T-helper 1 cell treated with Interleukin-12 subunit alpha and Interleukin-12 subunit beta and Interleukin-4 antibody, amounts not matched to agents 30 μg/mL and 1 μg/mL, for 36 hours (primary cell): ENCODE measurements at regions not wholly inside any gene's neighbourhood (a gene's known extent, or its start where the extent isn't known, plus 50 kb on each side); places are given as distances from the start of the nearest gene placed in this dataset.

Experiments
- H3K27ac Mint-ChIP-seq: one replicate; pipeline ENCODE4 v1.8.0; 2021; ENCODE audit warnings: mild to moderate bottlenecking, mixed read lengths
- H3K27me3 Mint-ChIP-seq: one replicate; pipeline ENCODE4 v1.8.0; 2021; ENCODE audit warnings: low read depth, mixed read lengths
- H3K36me3 Mint-ChIP-seq: one replicate; pipeline ENCODE4 v1.8.0; 2021; ENCODE audit warnings: low read depth, mixed read lengths
- H3K4me1 Mint-ChIP-seq: one replicate; pipeline ENCODE4 v1.8.0; 2021; ENCODE audit warnings: low read depth, mixed read lengths
- H3K4me3 Mint-ChIP-seq: one replicate; pipeline ENCODE4 v1.8.0; 2021; ENCODE audit warnings: mild to moderate bottlenecking, moderate library complexity, mixed read lengths
- H3K9me3 Mint-ChIP-seq: one replicate; pipeline ENCODE4 v1.8.0; 2021; ENCODE audit warnings: mixed read lengths

- H3K9me3 Mint-ChIP-seq, result no peaks in the 10 kb centered on the region
- H3K36me3 Mint-ChIP-seq, result no peaks in the 10 kb centered on the region
- no peaks in the 10 kb centered on the region for H3K4me1 Mint-ChIP-seq
- no peak overlapping the region for H3K4me3 Mint-ChIP-seq
- H3K27me3 Mint-ChIP-seq, result no peaks in the 10 kb centered on the region
- no peak overlapping the region for H3K27ac Mint-ChIP-seq
Observed at GRCh38 chr13:80870186-80870585, 529.3 kb upstream of the SPRY2 start.

GRCh38 chr13:80866921-80867320, 526.0 kb upstream of the SPRY2 start:
- H3K4me1 Mint-ChIP-seq, result no peaks in the 10 kb centered on the region
- H3K9me3 Mint-ChIP-seq, result no peaks in the 10 kb centered on the region
- H3K4me3 Mint-ChIP-seq, result no peak overlapping the region
- H3K27ac Mint-ChIP-seq, result no peak overlapping the region
- no peaks in the 10 kb centered on the region for H3K36me3 Mint-ChIP-seq
- no peaks in the 10 kb centered on the region for H3K27me3 Mint-ChIP-seq

GRCh38 chr13:80865329-80865728, 524.4 kb upstream of the SPRY2 start:
- Mint-ChIP-seq H3K27ac (no peak overlapping the region), H3K4me1 (no peaks in the 10 kb centered on the region), H3K27me3 (no peaks in the 10 kb centered on the region), H3K9me3 (no peaks in the 10 kb centered on the region), H3K36me3 (no peaks in the 10 kb centered on the region), H3K4me3 (no peak overlapping the region)

- Mint-ChIP-seq H3K4me3 (no peak overlapping the region), H3K36me3 (no peaks in the 10 kb centered on the region), H3K27ac (no peak overlapping the region), H3K4me1 (no peaks in the 10 kb centered on the region), H3K9me3 (no peaks in the 10 kb centered on the region), H3K27me3 (no peaks in the 10 kb centered on the region)
Observed at GRCh38 chr13:80862456-80862855, 521.5 kb upstream of the SPRY2 start.

- Mint-ChIP-seq H3K4me3 (no peak overlapping the region), H3K27ac (no peak overlapping the region), H3K27me3 (no peaks in the 10 kb centered on the region), H3K9me3 (no peaks in the 10 kb centered on the region), H3K36me3 (no peaks in the 10 kb centered on the region), H3K4me1 (no peaks in the 10 kb centered on the region)
Observed at GRCh38 chr13:80860845-80861244, 519.9 kb upstream of the SPRY2 start.

GRCh38 chr13:80858131-80858530, 517.2 kb upstream of the SPRY2 start:
- no peak overlapping the region for H3K4me3 Mint-ChIP-seq

GRCh38 chr13:80857321-80857720, 516.4 kb upstream of the SPRY2 start:
- no peaks in the 10 kb centered on the region for H3K4me1 Mint-ChIP-seq
- no peaks in the 10 kb centered on the region for H3K27me3 Mint-ChIP-seq
- no peak overlapping the region for H3K4me3 Mint-ChIP-seq
- H3K9me3 Mint-ChIP-seq, result no peaks in the 10 kb centered on the region
- H3K36me3 Mint-ChIP-seq, result no peaks in the 10 kb centered on the region
- no peak overlapping the region for H3K27ac Mint-ChIP-seq

More at GRCh38 chr13:80858131-80858530, 517.2 kb upstream of the SPRY2 start:
- no peak overlapping the region for H3K27ac Mint-ChIP-seq
- H3K4me1 Mint-ChIP-seq, result no peaks in the 10 kb centered on the region
- no peaks in the 10 kb centered on the region for H3K27me3 Mint-ChIP-seq
- no peaks in the 10 kb centered on the region for H3K9me3 Mint-ChIP-seq
- H3K36me3 Mint-ChIP-seq, result no peaks in the 10 kb centered on the region

- Mint-ChIP-seq H3K4me3 (no peak overlapping the region), H3K27ac (no peak overlapping the region), H3K4me1 (no peaks in the 10 kb centered on the region), H3K27me3 (no peaks in the 10 kb centered on the region), H3K36me3 (no peaks in the 10 kb centered on the region), H3K9me3 (no peaks in the 10 kb centered on the region)
Observed at GRCh38 chr13:80850771-80851170, 509.8 kb upstream of the SPRY2 start.

- no peaks in the 10 kb centered on the region for H3K27me3 Mint-ChIP-seq
- H3K9me3 Mint-ChIP-seq, result no peaks in the 10 kb centered on the region
- no peaks in the 10 kb centered on the region for H3K4me1 Mint-ChIP-seq
- H3K36me3 Mint-ChIP-seq, result no peaks in the 10 kb centered on the region
- no peak overlapping the region for H3K27ac Mint-ChIP-seq
- H3K4me3 Mint-ChIP-seq, result no peak overlapping the region
Observed at GRCh38 chr13:80844164-80844563, 503.2 kb upstream of the SPRY2 start.

- Mint-ChIP-seq H3K27me3 (no peaks in the 10 kb centered on the region), H3K27ac (no peak overlapping the region), H3K4me1 (no peaks in the 10 kb centered on the region), H3K36me3 (no peaks in the 10 kb centered on the region), H3K9me3 (peaks cover 6% of the 10 kb centered on the region), H3K4me3 (no peak overlapping the region)
Observed at GRCh38 chr13:80841414-80841813, 500.5 kb upstream of the SPRY2 start.

GRCh38 chr13:80840316-80840976, 499.5 kb upstream of the SPRY2 start:
- Mint-ChIP-seq H3K27ac (no peak overlapping the region), H3K4me1 (no peaks in the 10 kb centered on the region), H3K27me3 (no peaks in the 10 kb centered on the region), H3K36me3 (no peaks in the 10 kb centered on the region), H3K4me3 (no peak overlapping the region), H3K9me3 (peaks cover 10% of the 10 kb centered on the region)

GRCh38 chr13:80835902-80836301, 495.0 kb upstream of the SPRY2 start:
- H3K27me3 Mint-ChIP-seq, result no peaks in the 10 kb centered on the region
- no peaks in the 10 kb centered on the region for H3K4me1 Mint-ChIP-seq
- H3K9me3 Mint-ChIP-seq, result peaks cover 16% of the 10 kb centered on the region
- no peaks in the 10 kb centered on the region for H3K36me3 Mint-ChIP-seq
- H3K27ac Mint-ChIP-seq, result no peak overlapping the region
- H3K4me3 Mint-ChIP-seq, result no peak overlapping the region

- Mint-ChIP-seq H3K27me3 (no peaks in the 10 kb centered on the region), H3K9me3 (peaks cover 37% of the 10 kb centered on the region), H3K4me3 (no peak overlapping the region)
Observed at GRCh38 chr13:80830431-80830830, 489.5 kb upstream of the SPRY2 start.

GRCh38 chr13:80828759-80829158, 487.8 kb upstream of the SPRY2 start:
- Mint-ChIP-seq H3K4me1 (no peaks in the 10 kb centered on the region), H3K9me3 (peaks cover 38% of the 10 kb centered on the region), H3K27me3 (no peaks in the 10 kb centered on the region), H3K27ac (no peak overlapping the region), H3K4me3 (no peak overlapping the region), H3K36me3 (no peaks in the 10 kb centered on the region)

More at GRCh38 chr13:80830431-80830830, 489.5 kb upstream of the SPRY2 start:
- no peak overlapping the region for H3K27ac Mint-ChIP-seq
- H3K36me3 Mint-ChIP-seq, result no peaks in the 10 kb centered on the region
- no peaks in the 10 kb centered on the region for H3K4me1 Mint-ChIP-seq

GRCh38 chr13:80825276-80825675, 484.4 kb upstream of the SPRY2 start:
- Mint-ChIP-seq H3K27me3 (no peaks in the 10 kb centered on the region), H3K9me3 (peaks cover 30% of the 10 kb centered on the region), H3K4me1 (no peaks in the 10 kb centered on the region), H3K4me3 (no peak overlapping the region), H3K36me3 (no peaks in the 10 kb centered on the region), H3K27ac (no peak overlapping the region)

- Mint-ChIP-seq H3K9me3 (peaks cover 26% of the 10 kb centered on the region), H3K36me3 (no peaks in the 10 kb centered on the region), H3K27ac (no peak overlapping the region), H3K4me1 (no peaks in the 10 kb centered on the region), H3K4me3 (no peak overlapping the region), H3K27me3 (no peaks in the 10 kb centered on the region)
Observed at GRCh38 chr13:80824229-80824628, 483.3 kb upstream of the SPRY2 start.
